GM10248 (cell line): ENCODE measurements at regions not wholly inside any gene's neighbourhood (a gene's known extent, or its start where the extent isn't known, plus 50 kb on each side); places are given as distances from the start of the nearest gene placed in this dataset.
"Not testable (repeated sequence)": the region's sequence is repeated elsewhere in the genome, so short reads cannot be mapped to it uniquely, and the experiment has no call there.

ENCODE experiments used
- CTCF ChIA-PET: fragments of 300-600 bp; sonication (Branson Sonifier 250); formaldehyde crosslinking; extraction: SDS; loops from one replicate; lab custom pipeline; 2021; ENCODE audit warnings: antibody characterized with exemption; lab: Yijun Ruan, JAX
- POLR2A ChIA-PET: fragments of 350-650 bp; sonication (Branson Sonifier 250); formaldehyde crosslinking; extraction: SDS; loops from one replicate; lab custom pipeline; 2020; ENCODE audit warnings: antibody characterized with exemption; lab: Yijun Ruan, JAX
- DNase-seq: peaks from one replicate; pipeline ENCODE4 v3.0.0; 2012; ENCODE audit errors: extremely low spot score
- CTCF ChIP-seq: IDR thresholded peaks from 2 replicates; pipeline ENCODE4 v1.5.1; 2012; ENCODE audit warnings: mild to moderate bottlenecking, low read depth; ENCODE audit errors: extremely low read depth, missing control alignments, control extremely low read depth

DNA sequence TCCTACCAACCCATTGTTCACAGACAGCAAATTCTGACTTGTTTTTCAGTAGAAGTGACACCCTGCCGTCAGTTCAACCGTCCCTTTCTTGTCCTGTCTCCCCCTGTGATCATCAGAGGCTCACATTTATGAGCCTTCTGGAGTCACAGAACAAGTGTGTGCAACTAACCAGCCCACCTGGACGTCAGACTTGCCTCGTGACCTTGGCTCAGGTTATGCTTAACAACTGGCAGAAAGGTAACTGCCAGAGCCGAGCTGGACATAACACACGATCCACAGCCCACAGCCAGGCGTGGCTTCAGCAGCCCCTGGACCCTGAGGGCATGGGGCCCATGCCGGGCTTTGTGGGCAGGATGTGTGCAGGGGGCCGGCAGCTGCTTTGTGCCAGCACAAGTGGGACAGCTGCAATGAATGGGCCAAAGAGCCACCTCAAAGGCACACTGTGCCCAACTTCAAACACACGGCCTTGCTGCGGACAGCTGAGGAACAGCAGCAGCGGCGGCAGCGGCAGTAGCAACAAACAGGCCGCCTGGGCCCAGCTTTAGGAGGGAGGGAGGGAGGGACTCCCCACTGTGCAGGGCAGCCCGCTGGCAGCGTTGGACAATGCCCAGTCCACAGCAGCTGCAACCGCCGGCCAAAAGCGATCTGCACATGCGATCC, 103.9 kb downstream of the ZBTB18 start:
- ChIA-PET POLR2A (no interaction called here), CTCF (interaction anchor here (1.5 to 2.0 kb wide), 2 partner anchors 10 to 11 kb away, joined by 4 to 6 read pairs; no protein-coding TSS in a partner anchor)
- DNase-seq, result no peak
- no peak for TF ChIP-seq CTCF

DNA sequence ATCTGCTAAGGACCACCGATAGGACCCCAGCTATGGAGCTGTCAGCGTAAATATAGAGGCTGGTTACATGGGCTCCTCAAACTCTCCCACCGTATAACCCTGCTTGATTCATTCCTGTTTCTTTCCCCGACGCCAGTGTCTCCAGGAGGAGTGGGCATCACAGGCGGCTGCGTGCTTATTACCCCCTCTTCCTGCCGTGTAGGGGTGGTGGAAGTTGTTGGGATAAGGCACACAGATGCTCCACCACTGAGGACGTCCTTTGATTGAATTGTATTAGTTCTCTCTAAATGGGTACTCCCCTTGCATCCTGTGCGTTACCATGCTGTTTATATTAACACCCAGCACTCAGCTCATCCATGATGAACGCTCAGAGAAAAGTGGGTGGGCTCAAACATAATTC, 104.6 kb downstream of the ZBTB18 start:
- TF ChIP-seq CTCF, result no peak
- ChIA-PET CTCF (interaction anchor here (2.0 kb wide), 1 partner anchor 11 kb away, joined by 6 read pairs; no protein-coding TSS in a partner anchor), POLR2A (no interaction called here)
- no peak for DNase-seq

- DNase-seq, POLR2A ChIA-PET, CTCF ChIA-PET: not testable (repeated sequence)
Observed at GRCh38 chr1:244156617-244157016, 105.5 kb downstream of the ZBTB18 start.

- no peak for DNase-seq
- ChIA-PET POLR2A (no interaction called here), CTCF (no interaction called here)
- TF ChIP-seq CTCF, result no peak
Observed at GRCh38 chr1:244157731-244158438, 106.8 kb downstream of the ZBTB18 start.

DNA sequence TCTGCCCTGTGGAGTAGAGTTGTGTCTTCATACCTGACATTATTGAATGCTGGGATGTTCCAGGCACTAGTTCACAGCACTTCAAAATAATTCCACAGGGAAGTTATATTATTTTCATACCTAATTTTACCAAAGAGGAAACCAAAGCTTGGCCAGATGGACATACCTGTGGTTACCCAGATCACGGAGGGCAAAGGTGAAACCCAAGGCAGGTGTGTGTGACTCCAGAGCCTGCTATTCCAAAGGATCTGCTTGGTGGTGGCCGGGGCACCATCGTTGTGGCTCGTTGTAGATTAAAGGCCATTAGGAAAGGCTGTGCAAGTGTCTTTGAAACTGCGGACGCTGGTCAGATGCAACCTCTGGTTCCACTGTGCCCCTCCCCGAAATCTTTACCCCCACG, 108.6 kb downstream of the ZBTB18 start:
- POLR2A ChIA-PET, result no interaction called here
- DNase-seq, result no peak
- CTCF ChIA-PET, result no interaction called here
- TF ChIP-seq CTCF, result no peak

- POLR2A ChIA-PET, result no interaction called here
- no peak for TF ChIP-seq CTCF
- no peak for DNase-seq
- CTCF ChIA-PET, result interaction anchor here (1.1 kb wide), 1 partner anchor 10 kb away, joined by 4 read pairs; no protein-coding TSS in a partner anchor
Observed at GRCh38 chr1:244160455-244161235, 109.6 kb downstream of the ZBTB18 start.
